ENCODE measurements at regions not wholly inside any gene's neighbourhood (a gene's known extent, or its start where the extent isn't known, plus 50 kb on each side); places are given as distances from the start of the nearest gene placed in this dataset.

GRCh38 chr10:113267619-113268562 lies 285.0 kb upstream of the HABP2 start:
- H3K9me3 ChIP-seq (replicated peaks; ENCODE audit: insufficient read depth, low read length) = no peaks in the 10 kb centered on the region
- H3K79me2 ChIP-seq (ENCODE audit: low read length) = no peaks in the 10 kb centered on the region
- H3K9me2 ChIP-seq (replicated peaks; ENCODE audit: insufficient read depth, low read length) = no peaks in the 10 kb centered on the region
- H3K9ac ChIP-seq (ENCODE audit: low read length) = no peak overlapping the region
- H3F3A ChIP-seq (ENCODE audit: insufficient read depth, low read length) = no peaks in the 10 kb centered on the region
- H2AFZ ChIP-seq (ENCODE audit: low read length) = no peak overlapping the region
- TF ChIP-seq EZH2 (optimal IDR thresholded peaks at IDR 0.05; ENCODE audit: low read depth, low read length) = no peak
- no peak for TF ChIP-seq CTCF (IDR thresholded peaks at IDR 0.05; ENCODE audit: low read length)
- no peak for TF ChIP-seq EZH2phosphoT487 (IDR thresholded peaks at IDR 0.05; ENCODE audit: low read length)
- H3K4me2 ChIP-seq (ENCODE audit: low read depth, low read length) = no peak overlapping the region
- no peak for DNase-seq
- H3K36me3 ChIP-seq (replicated peaks; ENCODE audit: insufficient read depth, low read length) = no peaks in the 10 kb centered on the region
- H3K27me3 ChIP-seq (replicated peaks; ENCODE audit: insufficient read depth, low read length) = no peaks in the 10 kb centered on the region
- no peak overlapping the region for H3K27ac ChIP-seq (ENCODE audit: low read length)
- H3K4me3 ChIP-seq (ENCODE audit: low read length) = no peak overlapping the region
- H3K4me1 ChIP-seq (ENCODE audit: low read length) = 0 out of 2 replicates have a peak, but pooled peaks cover 3% of the 10 kb centered on the region
- no peaks in the 10 kb centered on the region for H4K20me1 ChIP-seq (ENCODE audit: insufficient read depth, low read length)

DNA sequence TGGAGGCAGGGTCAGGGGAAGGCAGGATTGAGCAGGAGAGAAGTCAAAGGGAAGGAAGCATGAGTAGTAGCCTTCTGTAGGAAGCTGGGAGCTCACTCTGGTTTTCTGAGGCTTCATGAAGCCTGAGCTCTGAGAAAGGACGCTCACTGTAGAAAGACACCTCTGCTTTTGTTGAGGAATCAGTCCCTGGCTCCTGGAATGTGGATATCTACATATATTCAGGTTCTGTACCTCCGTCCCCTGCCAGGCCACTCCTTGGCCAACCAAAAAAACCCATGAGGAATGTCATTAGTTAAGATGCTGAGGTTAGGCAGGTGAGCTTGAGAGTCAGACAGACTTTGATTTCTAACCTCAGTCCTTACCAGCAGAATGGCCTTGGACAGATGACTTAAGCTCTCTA lies 283.5 kb upstream of the HABP2 start:
- TF ChIP-seq EZH2phosphoT487 (IDR thresholded peaks at IDR 0.05; ENCODE audit: low read length) (no peak), CTCF (IDR thresholded peaks at IDR 0.05; ENCODE audit: low read length) (no peak)
- Histone ChIP-seq H3K27ac (ENCODE audit: low read length) (no peak overlapping the region), H4K20me1 (ENCODE audit: insufficient read depth, low read length) (no peaks in the 10 kb centered on the region), H3K9me2 (replicated peaks; ENCODE audit: insufficient read depth, low read length) (no peaks in the 10 kb centered on the region), H3K4me3 (ENCODE audit: low read length) (no peak overlapping the region), H2AFZ (ENCODE audit: low read length) (no peak overlapping the region), H3K9ac (ENCODE audit: low read length) (no peak overlapping the region), H3K36me3 (replicated peaks; ENCODE audit: insufficient read depth, low read length) (no peaks in the 10 kb centered on the region), H3K79me2 (ENCODE audit: low read length) (no peaks in the 10 kb centered on the region), H3K9me3 (replicated peaks; ENCODE audit: insufficient read depth, low read length) (no peaks in the 10 kb centered on the region), H3K4me1 (ENCODE audit: low read length) (0 out of 2 replicates have a peak, but pooled peaks cover 3% of the 10 kb centered on the region), H3K27me3 (replicated peaks; ENCODE audit: insufficient read depth, low read length) (no peaks in the 10 kb centered on the region), H3F3A (ENCODE audit: insufficient read depth, low read length) (no peaks in the 10 kb centered on the region), H3K4me2 (ENCODE audit: low read depth, low read length) (no peak overlapping the region)
- no peak for DNase-seq

DNA sequence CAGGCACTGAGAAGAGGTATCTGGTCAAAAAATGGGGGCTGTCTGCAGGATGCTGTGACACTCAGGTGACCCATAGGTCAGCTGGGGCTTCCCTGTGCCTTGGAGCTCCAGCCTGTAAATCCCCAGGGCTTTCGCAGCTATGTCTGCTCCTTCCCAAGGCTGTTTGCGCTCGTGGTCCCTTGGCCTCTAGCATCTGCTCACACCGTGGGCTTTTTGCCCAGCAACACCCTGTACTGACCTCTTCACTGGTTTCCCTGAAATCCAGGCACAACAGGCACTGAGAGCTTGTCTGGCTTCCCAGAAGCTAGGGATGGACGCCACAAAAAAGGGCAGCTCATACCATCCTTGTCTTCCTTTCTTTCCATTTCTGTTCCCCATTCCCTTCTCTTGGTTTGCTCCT lies 280.3 kb upstream of the HABP2 start:
- H3K9me2 ChIP-seq (replicated peaks; ENCODE audit: insufficient read depth, low read length) = no peaks in the 10 kb centered on the region
- no peaks in the 10 kb centered on the region for H3K9me3 ChIP-seq (replicated peaks; ENCODE audit: insufficient read depth, low read length)
- no peaks in the 10 kb centered on the region for H3K79me2 ChIP-seq (ENCODE audit: low read length)
- no peaks in the 10 kb centered on the region for H4K20me1 ChIP-seq (ENCODE audit: insufficient read depth, low read length)
- 0 out of 2 replicates have a peak, but pooled peaks cover under 1% of the 10 kb centered on the region for H3K4me1 ChIP-seq (ENCODE audit: low read length)
- no peak overlapping the region for H3K27ac ChIP-seq (ENCODE audit: low read length)
- no peak overlapping the region for H2AFZ ChIP-seq (ENCODE audit: low read length)
- H3K36me3 ChIP-seq (replicated peaks; ENCODE audit: insufficient read depth, low read length) = no peaks in the 10 kb centered on the region
- DNase-seq = no peak
- H3K9ac ChIP-seq (ENCODE audit: low read length) = no peak overlapping the region
- no peak overlapping the region for H3K4me2 ChIP-seq (ENCODE audit: low read depth, low read length)
- TF ChIP-seq CTCF (IDR thresholded peaks at IDR 0.05; ENCODE audit: low read length) (no peak), EZH2phosphoT487 (IDR thresholded peaks at IDR 0.05; ENCODE audit: low read length) (no peak), EZH2 (optimal IDR thresholded peaks at IDR 0.05; ENCODE audit: low read depth, low read length) (no peak)
- no peaks in the 10 kb centered on the region for H3K27me3 ChIP-seq (replicated peaks; ENCODE audit: insufficient read depth, low read length)
- no peaks in the 10 kb centered on the region for H3F3A ChIP-seq (ENCODE audit: insufficient read depth, low read length)
- no peak overlapping the region for H3K4me3 ChIP-seq (ENCODE audit: low read length)

All from MM.1S (cell line).